ENCODE measurements at regions not wholly inside any gene's neighbourhood (a gene's known extent, or its start where the extent isn't known, plus 50 kb on each side); places are given as distances from the start of the nearest gene placed in this dataset.
A peak's percentile ranks its signal among the peaks of the same experiment; 100 is the strongest.

- 42 to 56% methylated on average over 2 of the region's 2 CpGs for WGBS, 2 donors
- no peaks in the 10 kb centered on the region for H3K27me3 ChIP-seq
- H3K27ac ChIP-seq = no peak overlapping the region
- no peaks in the 10 kb centered on the region for H3K4me1 ChIP-seq
- H3K9me3 ChIP-seq = no peaks in the 10 kb centered on the region
- DNase-seq (no peak), ATAC-seq (ENCODE audit: low FRiP score in 2 of 2) (no peak)
- no peaks in the 10 kb centered on the region for H3K36me3 ChIP-seq
- no peak overlapping the region for H3K4me3 ChIP-seq
- TF ChIP-seq POLR2AphosphoS5 (IDR thresholded peaks at IDR 0.05) (no peak), EP300 (IDR thresholded peaks at IDR 0.05) (no peak)
Observed at GRCh38 chr6:18785810-18786490, 398.8 kb downstream of the RNF144B start.

DNA sequence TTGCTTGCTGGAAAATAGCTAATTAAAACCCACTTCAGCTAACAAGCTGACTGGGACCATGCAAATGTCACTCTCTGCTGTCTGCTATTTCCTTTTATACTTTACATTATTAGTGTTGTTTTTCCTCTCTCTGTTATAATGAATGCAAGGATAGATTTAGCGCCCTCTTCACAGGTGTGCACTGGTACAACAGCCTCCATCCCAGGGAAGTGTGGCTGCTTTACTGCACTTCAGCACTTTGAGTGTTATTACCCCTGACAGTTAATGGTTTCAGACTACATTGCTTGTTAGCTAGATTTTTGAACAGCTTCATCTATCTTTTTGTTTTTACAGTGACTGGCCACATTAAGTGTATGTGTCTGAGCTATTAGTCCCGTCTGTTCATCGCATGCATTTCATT, 405.7 kb downstream of the RNF144B start:
- DNase-seq = no peak
- WGBS, 2 donors = 58 to 61% methylated on average over 3 of the region's 3 CpGs

GRCh38 chr6:18795726-18796125, 408.6 kb downstream of the RNF144B start:
- no peak for DNase-seq
- H3K27me3 ChIP-seq = no peaks in the 10 kb centered on the region
- ATAC-seq (ENCODE audit: low FRiP score in 2 of 2) = no peak
- H3K27ac ChIP-seq = no peak overlapping the region
- 65 to 77% methylated on average over 5 of the region's 5 CpGs for WGBS, 2 donors
- H3K9me3 ChIP-seq = no peaks in the 10 kb centered on the region
- TF ChIP-seq CTCF (IDR thresholded peaks at IDR 0.05) (no peak), POLR2AphosphoS5 (IDR thresholded peaks at IDR 0.05) (no peak), EP300 (IDR thresholded peaks at IDR 0.05) (no peak), POLR2A (IDR thresholded peaks at IDR 0.05) (no peak)
- no peaks in the 10 kb centered on the region for H3K4me1 ChIP-seq
- H3K36me3 ChIP-seq = no peaks in the 10 kb centered on the region
- H3K4me3 ChIP-seq = no peak overlapping the region

More for the DNA sequence above, 405.7 kb downstream of the RNF144B start:
- no peaks in the 10 kb centered on the region for H3K9me3 ChIP-seq
- no peaks in the 10 kb centered on the region for H3K4me1 ChIP-seq
- ATAC-seq (ENCODE audit: low FRiP score in 2 of 2) = no peak
- no peak for TF ChIP-seq EP300 (IDR thresholded peaks at IDR 0.05)
- no peak for TF ChIP-seq POLR2AphosphoS5 (IDR thresholded peaks at IDR 0.05)
- no peak for TF ChIP-seq CTCF (IDR thresholded peaks at IDR 0.05)
- TF ChIP-seq POLR2A (IDR thresholded peaks at IDR 0.05) = no peak
- no peaks in the 10 kb centered on the region for H3K36me3 ChIP-seq
- H3K27me3 ChIP-seq = no peaks in the 10 kb centered on the region
- H3K27ac ChIP-seq = no peak overlapping the region
- no peak overlapping the region for H3K4me3 ChIP-seq

DNA sequence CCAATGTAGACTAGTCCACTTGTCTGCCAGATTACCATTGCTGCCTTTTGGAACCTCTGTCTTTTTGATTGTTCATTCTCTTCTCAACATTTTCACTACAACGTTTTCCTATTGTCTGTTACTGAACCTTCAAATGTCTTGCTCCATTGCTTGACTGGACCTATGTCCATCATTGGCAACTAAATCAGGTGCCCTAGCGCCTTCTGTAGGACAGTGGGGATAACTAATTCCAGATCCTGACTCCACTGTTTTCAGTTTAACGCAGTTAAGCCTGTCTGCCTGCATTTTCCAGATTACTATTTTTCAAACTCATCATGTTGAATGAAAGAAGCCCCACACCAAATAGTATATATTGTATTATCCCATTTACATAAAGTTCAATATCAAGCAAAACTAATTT, 433.6 kb downstream of the RNF144B start:
- whole genome bisulfite sequencing, 2 donors = 60 to 63% methylated on average over 3 of the region's 3 CpGs
- H3K4me1 ChIP-seq = no peaks in the 10 kb centered on the region
- DNase-seq = no peak
- no peak overlapping the region for H3K4me3 ChIP-seq
- TF ChIP-seq EP300 (IDR thresholded peaks at IDR 0.05) (no peak), POLR2AphosphoS5 (IDR thresholded peaks at IDR 0.05) (no peak), CTCF (IDR thresholded peaks at IDR 0.05) (no peak), POLR2A (IDR thresholded peaks at IDR 0.05) (no peak)
- ATAC-seq (ENCODE audit: low FRiP score in 2 of 2) = no peak
- no peaks in the 10 kb centered on the region for H3K27me3 ChIP-seq
- H3K9me3 ChIP-seq = peaks cover 13 to 25% (median 19%) of the 10 kb centered on the region in 4 donors
- H3K36me3 ChIP-seq = no peaks in the 10 kb centered on the region
- no peak overlapping the region for H3K27ac ChIP-seq

- Histone ChIP-seq H3K36me3 (no peaks in the 10 kb centered on the region), H3K9me3 (peaks cover 13 to 25% (median 19%) of the 10 kb centered on the region in 4 donors), H3K4me3 (no peak overlapping the region), H3K4me1 (no peaks in the 10 kb centered on the region), H3K27me3 (no peaks in the 10 kb centered on the region), H3K27ac (no peak overlapping the region)
- ATAC-seq (ENCODE audit: low FRiP score in 2 of 2) (no peak), DNase-seq (no peak)
- TF ChIP-seq CTCF (IDR thresholded peaks at IDR 0.05) (peak in 1 of 6 experiments; percentile 13), EP300 (IDR thresholded peaks at IDR 0.05) (no peak)
- 54 to 56% methylated on average over 5 of the region's 5 CpGs for WGBS, 2 donors
Observed at GRCh38 chr6:18823782-18824386, 436.7 kb downstream of the RNF144B start.

Data from upper lobe of left lung (tissue), 6 donors.